Panc1 (cell line): ENCODE measurements at regions not wholly inside any gene's neighbourhood (a gene's known extent, or its start where the extent isn't known, plus 50 kb on each side); places are given as distances from the start of the nearest gene placed in this dataset.

ENCODE experiments used
- ATAC-seq: fragments of 200-7000 bp; cut with Tn5 transposase; 2 replicates; pipeline ENCODE4 v1.9.1; 2020; ENCODE audit warnings: mild to moderate bottlenecking, moderate library complexity
- BruUV-seq: library from RNA; stranded (reverse); fragments of 400-500 nt; replicated peaks from 2 replicates; lab custom pipeline; 2021; lab: Mats Ljungman, UMichigan
- CTCF ChIA-PET: fragments of 300-600 bp; sonication (Branson Sonifier 250); formaldehyde crosslinking; loops from one replicate; lab custom pipeline; 2022; ENCODE audit warnings: antibody characterized with exemption; lab: Charles Lee
- POLR2A ChIA-PET: fragments of 300-600 bp; sonication (Branson Sonifier 250); formaldehyde crosslinking; loops from one replicate; lab custom pipeline; 2022; ENCODE audit warnings: antibody characterized with exemption; lab: Charles Lee
- DNase-seq: peaks from one replicate; pipeline ENCODE4 v3.0.0-alpha.2; 2010; ENCODE audit warnings: low read depth, low spot score
- H3K27ac ChIP-seq: 2 replicates; pipeline ENCODE4 v1.5.1; 2011; ENCODE audit warnings: mild to moderate bottlenecking, low read length, inconsistent platforms
- H3K27me3 ChIP-seq: fragments of 200-500 bp; sonication (Bioruptor generic); 2 replicates; pipeline ENCODE4 v1.6.0; 2014; ENCODE audit warnings: low read length, inconsistent platforms; ENCODE audit not compliant: control insufficient read depth, insufficient read depth
- H3K36me3 ChIP-seq: fragments of 200-500 bp; sonication (Bioruptor generic); 2 replicates; pipeline ENCODE4 v1.5.1; 2014; ENCODE audit warnings: inconsistent platforms, mild to moderate bottlenecking, low read length, moderate library complexity; ENCODE audit not compliant: control insufficient read depth, insufficient read depth
- H3K4me1 ChIP-seq: 2 replicates; pipeline ENCODE4 v1.5.1; 2011; ENCODE audit warnings: inconsistent platforms, mild to moderate bottlenecking, low read length, moderate library complexity; ENCODE audit not compliant: control insufficient read depth, insufficient read depth
- H3K4me3 ChIP-seq, 2 experiments: 2 replicates each; pipeline ENCODE4 v1.5.1; 2011 to 2012; ENCODE audit warnings: low read depth in 2 of 2, low read length in 2 of 2, mild to moderate bottlenecking in 2 of 2, inconsistent platforms in 1 of 2, moderate library complexity in 1 of 2
- H3K9me3 ChIP-seq: fragments of 200-500 bp; sonication (Bioruptor generic); 2 replicates; pipeline ENCODE4 v1.5.1; 2014; ENCODE audit warnings: low read depth, mild to moderate bottlenecking, inconsistent platforms, low read length, moderate library complexity; ENCODE audit not compliant: control insufficient read depth, insufficient read depth
- CTCF ChIP-seq: fragments of 450-650 bp; IDR thresholded peaks from 2 replicates; pipeline ENCODE4 v1.5.1; 2017; ENCODE audit warnings: mild to moderate bottlenecking
- POLR2AphosphoS5 ChIP-seq: IDR thresholded peaks from 2 replicates; pipeline ENCODE4 v1.6.1; 2012; ENCODE audit warnings: mild to moderate bottlenecking, low read depth, low read length, moderate library complexity
- REST ChIP-seq, 2 experiments: IDR thresholded peaks; 2 replicates each; pipeline ENCODE4 v1.6.1; 2011 to 2012; ENCODE audit warnings: low read depth in 2 of 2, control low read depth in 1 of 2, low read length in 1 of 2, mild to moderate bottlenecking in 1 of 2, moderate library complexity in 1 of 2; ENCODE audit not compliant: insufficient read depth in 1 of 2
- SIN3A ChIP-seq: IDR thresholded peaks from 2 replicates; pipeline ENCODE4 v1.6.1; 2012; ENCODE audit warnings: low read depth, mild to moderate bottlenecking, low read length, moderate library complexity, borderline replicate concordance; ENCODE audit not compliant: insufficient read depth
- TCF7L2 ChIP-seq: IDR thresholded peaks from 2 replicates; pipeline ENCODE4 v1.6.1; 2011; ENCODE audit warnings: mild to moderate bottlenecking, low read depth, low read length, inconsistent platforms
- in situ Hi-C: cut with HindIII; loops from 2 replicates; pipeline ENCODE4 v1.10.0; 2016; ENCODE audit warnings: low sequenced_read_pairs, low pct_unique_long_range_greater_than_20kb
- intact Hi-C: fragments of 100-400 bp; cut with micrococcal nuclease; formaldehyde crosslinking; loops from one replicate; pipeline ENCODE4 v1.10.0; 2022; ENCODE audit not compliant: unreplicated experiment

- Histone ChIP-seq H3K4me1 (no peaks in the 10 kb centered on the region), H3K27me3 (no peaks in the 10 kb centered on the region; the same call in 1 of the 2 replicates), H3K9me3 (no peaks in the 10 kb centered on the region), H3K36me3 (no peaks in the 10 kb centered on the region), H3K27ac (no peak overlapping the region), H3K4me3 (no peak overlapping the region)
- intact Hi-C loops = no loop called here
- POLR2A ChIA-PET = no interaction called here
- BruUV-seq = no TSS peak
- TF ChIP-seq TCF7L2 (no peak), SIN3A (no peak), REST (IDR thresholded peaks at IDR 0.05; ENCODE audit: insufficient read depth in 1 of 2, low read depth in 2 of 2, low read length in 1 of 2) (no peak), CTCF (no peak), POLR2AphosphoS5 (no peak)
- CTCF ChIA-PET = interaction anchor here (0.6 kb wide), 1 partner anchor 39 kb away, joined by 3 read pairs; no protein-coding TSS in a partner anchor
- ATAC-seq = no peak
- DNase-seq = no peak
- in situ Hi-C loops = no loop called here
These were observed 97.3 kb downstream of the KIF26A start for GRCh38 chr14:104235686-104236085.

- Histone ChIP-seq H3K27ac (no peak overlapping the region), H3K9me3 (no peaks in the 10 kb centered on the region), H3K4me3 (no peak overlapping the region), H3K4me1 (no peaks in the 10 kb centered on the region), H3K36me3 (no peaks in the 10 kb centered on the region), H3K27me3 (no peaks in the 10 kb centered on the region; the same call in 1 of the 2 replicates)
- no peak for TF ChIP-seq SIN3A
- no peak for TF ChIP-seq CTCF
- no peak for TF ChIP-seq REST (IDR thresholded peaks at IDR 0.05; ENCODE audit: insufficient read depth in 1 of 2, low read depth in 2 of 2, low read length in 1 of 2)
- TF ChIP-seq TCF7L2 = no peak
- TF ChIP-seq POLR2AphosphoS5 = no peak
- CTCF ChIA-PET = no interaction called here
- POLR2A ChIA-PET = no interaction called here
- DNase-seq = no peak
- no peak for ATAC-seq
- BruUV-seq = no TSS peak
- in situ Hi-C loops = no loop called here
- intact Hi-C loops = no loop called here
These were observed 99.5 kb downstream of the KIF26A start for GRCh38 chr14:104237651-104238423.
